GM23338 (cell line): ENCODE measurements at regions not wholly inside any gene's neighbourhood (a gene's known extent, or its start where the extent isn't known, plus 50 kb on each side); places are given as distances from the start of the nearest gene placed in this dataset.

Experiments
- ATAC-seq: fragments of 200-7000 bp; cut with Tn5 transposase; 3 replicates; pipeline ENCODE4 v1.9.1; 2020
- DNase-seq: peaks from one replicate; pipeline ENCODE4 v3.0.0-alpha.2; 2015; ENCODE audit warnings: low spot score
- H2AFZ ChIP-seq: fragments of 200-600 bp; sonication (generic); 2 replicates; pipeline ENCODE4 v1.8.0; 2016; ENCODE audit warnings: antibody characterized with exemption, mild to moderate bottlenecking, moderate library complexity
- H3F3A ChIP-seq: fragments of 200-600 bp; sonication (generic); replicated peaks from 2 replicates; pipeline ENCODE4 v1.8.0; 2017; ENCODE audit warnings: antibody characterized with exemption, mixed run types, low read depth
- H3K27ac ChIP-seq: fragments of 200-600 bp; sonication (generic); 2 replicates; pipeline ENCODE4 v1.6.1; 2016; ENCODE audit warnings: low read depth
- H3K27me3 ChIP-seq: fragments of 200-600 bp; sonication (generic); 2 replicates; pipeline ENCODE4 v1.8.0; 2016; ENCODE audit warnings: mild to moderate bottlenecking, mixed run types, moderate library complexity; ENCODE audit not compliant: insufficient read depth
- H3K36me3 ChIP-seq: fragments of 200-600 bp; sonication (generic); 2 replicates; pipeline ENCODE4 v1.8.0; 2016; ENCODE audit warnings: mild to moderate bottlenecking; ENCODE audit not compliant: insufficient read depth
- H3K4me1 ChIP-seq: fragments of 200-600 bp; sonication (generic); 2 replicates; pipeline ENCODE4 v1.8.0; 2016; ENCODE audit warnings: mild to moderate bottlenecking, moderate library complexity; ENCODE audit not compliant: insufficient read depth
- H3K4me2 ChIP-seq: fragments of 200-600 bp; sonication (generic); 2 replicates; pipeline ENCODE4 v1.7.1; 2017; ENCODE audit warnings: mixed run types
- H3K4me3 ChIP-seq: fragments of 200-600 bp; sonication (generic); 2 replicates; pipeline ENCODE4 v1.6.1; 2016; ENCODE audit warnings: mixed run types
- H3K79me2 ChIP-seq: fragments of 200-600 bp; sonication (generic); replicated peaks from 2 replicates; pipeline ENCODE4 v1.8.0; 2017; ENCODE audit warnings: mild to moderate bottlenecking; ENCODE audit not compliant: insufficient read depth
- H3K9me2 ChIP-seq: fragments of 200-600 bp; sonication (generic); 2 replicates; pipeline ENCODE4 v1.8.0; 2017; ENCODE audit not compliant: insufficient read depth
- H4K20me1 ChIP-seq: fragments of 200-600 bp; sonication (generic); replicated peaks from 2 replicates; pipeline ENCODE4 v1.8.0; 2017; ENCODE audit warnings: mild to moderate bottlenecking; ENCODE audit not compliant: insufficient read depth
- H3K27ac Mint-ChIP-seq: 2 replicates; pipeline ENCODE4 v1.8.0; 2020; ENCODE audit warnings: inconsistent platforms, mild to moderate bottlenecking, moderate library complexity, mixed read lengths
- H3K27me3 Mint-ChIP-seq: 3 replicates; pipeline ENCODE4 v1.8.0; 2022; ENCODE audit warnings: low read depth, mild to moderate bottlenecking, moderate library complexity, mixed read lengths, inconsistent platforms; ENCODE audit not compliant: insufficient read depth, poor library complexity
- H3K36me3 Mint-ChIP-seq: 3 replicates; pipeline ENCODE4 v1.8.0; 2021; ENCODE audit warnings: low read depth, mild to moderate bottlenecking, inconsistent platforms, moderate library complexity, mixed read lengths
- H3K4me1 Mint-ChIP-seq: 3 replicates; pipeline ENCODE4 v1.8.0; 2020; ENCODE audit warnings: mild to moderate bottlenecking, inconsistent platforms, mixed read lengths
- H3K4me3 Mint-ChIP-seq: 3 replicates; pipeline ENCODE4 v1.8.0; 2021; ENCODE audit warnings: moderate library complexity, mild to moderate bottlenecking, inconsistent platforms, mixed read lengths
- H3K9me3 Mint-ChIP-seq: 3 replicates; pipeline ENCODE4 v1.8.0; 2020; ENCODE audit warnings: moderate library complexity, mild to moderate bottlenecking, inconsistent platforms, mixed read lengths
- CREB1 ChIP-seq: fragments of 250-450 bp; sonication (Bioruptor Pico); IDR thresholded peaks from 2 replicates; pipeline ENCODE4 v1.5.0; 2020; ENCODE audit warnings: low read depth, mild to moderate bottlenecking, moderate library complexity
- EZH2phosphoT487 ChIP-seq: fragments of 200-600 bp; sonication (generic); IDR thresholded peaks from one replicate; pipeline ENCODE4 v1.8.1; 2018; ENCODE audit warnings: antibody characterized with exemption; ENCODE audit not compliant: unreplicated experiment
- JUNB ChIP-seq: IDR thresholded peaks from one replicate; pipeline ENCODE4 v1.6.1; 2016; ENCODE audit warnings: antibody characterized with exemption; ENCODE audit not compliant: unreplicated experiment
- STAT1 ChIP-seq: IDR thresholded peaks from one replicate; pipeline ENCODE4 v1.6.1; 2016; ENCODE audit warnings: antibody characterized with exemption; ENCODE audit not compliant: unreplicated experiment
- ZNF114 ChIP-seq: fragments of 250-450 bp; sonication (Bioruptor Pico); IDR thresholded peaks from 2 replicates; pipeline ENCODE4 v1.5.0; 2020; ENCODE audit warnings: mild to moderate bottlenecking, moderate library complexity
- TF ChIP-seq, protein P1 (sequence below): fragments of 250-450 bp; sonication (Bioruptor Pico); IDR thresholded peaks from 2 replicates; pipeline ENCODE4 v1.5.0; 2020; ENCODE audit warnings: mild to moderate bottlenecking, moderate library complexity
- TF ChIP-seq, protein P2 (sequence below): IDR thresholded peaks from one replicate; pipeline ENCODE4 v1.6.1; 2018; ENCODE audit warnings: antibody characterized with exemption; ENCODE audit not compliant: unreplicated experiment

DNA sequence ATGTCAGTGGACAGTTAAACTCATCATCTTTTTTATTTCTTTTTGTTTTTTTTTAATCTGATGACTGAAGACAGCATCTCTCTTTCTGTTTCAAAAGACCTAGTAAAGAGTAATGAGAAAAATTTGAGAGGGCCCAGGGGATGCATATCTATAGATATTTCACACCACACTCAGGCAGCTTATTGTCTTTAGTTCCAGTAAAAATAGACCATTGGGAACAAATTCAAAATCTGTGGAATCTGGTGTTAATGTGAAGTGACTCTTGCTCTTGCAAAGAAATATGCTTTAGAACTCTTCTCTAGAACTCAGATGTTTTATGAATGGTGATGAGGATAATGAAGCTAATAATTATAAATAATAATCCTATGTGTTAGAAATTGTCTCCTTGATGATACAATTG lies 214.5 kb upstream of the ATP2B1 start:
- Histone ChIP-seq H3K79me2 (no peaks in the 10 kb centered on the region), H3K27ac (no peak overlapping the region), H3K4me2 (no peak overlapping the region), H3K4me3 (no peak overlapping the region), H3K9me2 (no peaks in the 10 kb centered on the region), H3K27me3 (no peaks in the 10 kb centered on the region), H3K36me3 (no peaks in the 10 kb centered on the region), H3K4me1 (peaks cover 13% of the 10 kb centered on the region; the same call in 1 of the 2 replicates), H4K20me1 (no peaks in the 10 kb centered on the region), H3F3A (no peaks in the 10 kb centered on the region), H2AFZ (no peak overlapping the region)
- DNase-seq (no peak), ATAC-seq (no peak)
- TF ChIP-seq CREB1 (CRISPR knock-in tag): no peak
- TF ChIP-seq ZNF114 (CRISPR knock-in tag): no peak
- H3K4me3 Mint-ChIP-seq: no peak overlapping the region
- peaks cover 17% of the 10 kb centered on the region for H3K4me1 Mint-ChIP-seq
- H3K9me3 Mint-ChIP-seq: no peaks in the 10 kb centered on the region
- H3K27ac Mint-ChIP-seq: no peak overlapping the region
- H3K27me3 Mint-ChIP-seq: no peaks in the 10 kb centered on the region
- H3K36me3 Mint-ChIP-seq: no peaks in the 10 kb centered on the region

GRCh38 chr12:89920866-89921265 lies 212.2 kb upstream of the ATP2B1 start:
- no peaks in the 10 kb centered on the region for H3K36me3 Mint-ChIP-seq
- H2AFZ ChIP-seq: peak overlapping the region; percentile 61

More at GRCh38 chr12:89920866-89921265, 212.2 kb upstream of the ATP2B1 start:
- H3K27me3 Mint-ChIP-seq: no peaks in the 10 kb centered on the region
- H3K27me3 ChIP-seq: no peaks in the 10 kb centered on the region
- H3K27ac Mint-ChIP-seq: no peak overlapping the region
- no peak overlapping the region for H3K4me3 ChIP-seq
- H3K27ac ChIP-seq: no peak overlapping the region
- DNase-seq (no peak), ATAC-seq (no peak)
- no peaks in the 10 kb centered on the region for H3K9me3 Mint-ChIP-seq
- no peaks in the 10 kb centered on the region for H3K9me2 ChIP-seq
- TF ChIP-seq, protein P1, sequence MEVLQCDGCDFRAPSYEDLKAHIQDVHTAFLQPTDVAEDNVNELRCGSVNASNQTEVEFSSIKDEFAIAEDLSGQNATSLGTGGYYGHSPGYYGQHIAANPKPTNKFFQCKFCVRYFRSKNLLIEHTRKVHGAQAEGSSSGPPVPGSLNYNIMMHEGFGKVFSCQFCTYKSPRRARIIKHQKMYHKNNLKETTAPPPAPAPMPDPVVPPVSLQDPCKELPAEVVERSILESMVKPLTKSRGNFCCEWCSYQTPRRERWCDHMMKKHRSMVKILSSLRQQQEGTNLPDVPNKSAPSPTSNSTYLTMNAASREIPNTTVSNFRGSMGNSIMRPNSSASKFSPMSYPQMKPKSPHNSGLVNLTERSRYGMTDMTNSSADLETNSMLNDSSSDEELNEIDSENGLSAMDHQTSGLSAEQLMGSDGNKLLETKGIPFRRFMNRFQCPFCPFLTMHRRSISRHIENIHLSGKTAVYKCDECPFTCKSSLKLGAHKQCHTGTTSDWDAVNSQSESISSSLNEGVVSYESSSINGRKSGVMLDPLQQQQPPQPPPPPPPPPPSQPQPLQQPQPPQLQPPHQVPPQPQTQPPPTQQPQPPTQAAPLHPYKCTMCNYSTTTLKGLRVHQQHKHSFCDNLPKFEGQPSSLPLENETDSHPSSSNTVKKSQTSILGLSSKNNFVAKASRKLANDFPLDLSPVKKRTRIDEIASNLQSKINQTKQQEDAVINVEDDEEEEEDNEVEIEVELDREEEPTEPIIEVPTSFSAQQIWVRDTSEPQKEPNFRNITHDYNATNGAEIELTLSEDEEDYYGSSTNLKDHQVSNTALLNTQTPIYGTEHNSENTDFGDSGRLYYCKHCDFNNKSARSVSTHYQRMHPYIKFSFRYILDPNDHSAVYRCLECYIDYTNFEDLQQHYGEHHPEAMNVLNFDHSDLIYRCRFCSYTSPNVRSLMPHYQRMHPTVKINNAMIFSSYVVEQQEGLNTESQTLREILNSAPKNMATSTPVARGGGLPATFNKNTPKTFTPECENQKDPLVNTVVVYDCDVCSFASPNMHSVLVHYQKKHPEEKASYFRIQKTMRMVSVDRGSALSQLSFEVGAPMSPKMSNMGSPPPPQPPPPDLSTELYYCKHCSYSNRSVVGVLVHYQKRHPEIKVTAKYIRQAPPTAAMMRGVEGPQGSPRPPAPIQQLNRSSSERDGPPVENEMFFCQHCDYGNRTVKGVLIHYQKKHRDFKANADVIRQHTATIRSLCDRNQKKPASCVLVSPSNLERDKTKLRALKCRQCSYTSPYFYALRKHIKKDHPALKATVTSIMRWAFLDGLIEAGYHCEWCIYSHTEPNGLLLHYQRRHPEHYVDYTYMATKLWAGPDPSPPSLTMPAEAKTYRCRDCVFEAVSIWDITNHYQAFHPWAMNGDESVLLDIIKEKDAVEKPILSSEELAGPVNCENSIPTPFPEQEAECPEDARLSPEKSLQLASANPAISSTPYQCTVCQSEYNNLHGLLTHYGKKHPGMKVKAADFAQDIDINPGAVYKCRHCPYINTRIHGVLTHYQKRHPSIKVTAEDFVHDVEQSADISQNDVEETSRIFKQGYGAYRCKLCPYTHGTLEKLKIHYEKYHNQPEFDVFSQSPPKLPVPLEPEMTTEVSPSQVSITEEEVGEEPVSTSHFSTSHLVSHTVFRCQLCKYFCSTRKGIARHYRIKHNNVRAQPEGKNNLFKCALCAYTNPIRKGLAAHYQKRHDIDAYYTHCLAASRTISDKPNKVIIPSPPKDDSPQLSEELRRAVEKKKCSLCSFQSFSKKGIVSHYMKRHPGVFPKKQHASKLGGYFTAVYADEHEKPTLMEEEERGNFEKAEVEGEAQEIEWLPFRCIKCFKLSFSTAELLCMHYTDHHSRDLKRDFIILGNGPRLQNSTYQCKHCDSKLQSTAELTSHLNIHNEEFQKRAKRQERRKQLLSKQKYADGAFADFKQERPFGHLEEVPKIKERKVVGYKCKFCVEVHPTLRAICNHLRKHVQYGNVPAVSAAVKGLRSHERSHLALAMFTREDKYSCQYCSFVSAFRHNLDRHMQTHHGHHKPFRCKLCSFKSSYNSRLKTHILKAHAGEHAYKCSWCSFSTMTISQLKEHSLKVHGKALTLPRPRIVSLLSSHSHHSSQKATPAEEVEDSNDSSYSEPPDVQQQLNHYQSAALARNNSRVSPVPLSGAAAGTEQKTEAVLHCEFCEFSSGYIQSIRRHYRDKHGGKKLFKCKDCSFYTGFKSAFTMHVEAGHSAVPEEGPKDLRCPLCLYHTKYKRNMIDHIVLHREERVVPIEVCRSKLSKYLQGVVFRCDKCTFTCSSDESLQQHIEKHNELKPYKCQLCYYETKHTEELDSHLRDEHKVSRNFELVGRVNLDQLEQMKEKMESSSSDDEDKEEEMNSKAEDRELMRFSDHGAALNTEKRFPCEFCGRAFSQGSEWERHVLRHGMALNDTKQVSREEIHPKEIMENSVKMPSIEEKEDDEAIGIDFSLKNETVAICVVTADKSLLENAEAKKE: no peak
- TF ChIP-seq STAT1: no peak
- TF ChIP-seq, protein P2, sequence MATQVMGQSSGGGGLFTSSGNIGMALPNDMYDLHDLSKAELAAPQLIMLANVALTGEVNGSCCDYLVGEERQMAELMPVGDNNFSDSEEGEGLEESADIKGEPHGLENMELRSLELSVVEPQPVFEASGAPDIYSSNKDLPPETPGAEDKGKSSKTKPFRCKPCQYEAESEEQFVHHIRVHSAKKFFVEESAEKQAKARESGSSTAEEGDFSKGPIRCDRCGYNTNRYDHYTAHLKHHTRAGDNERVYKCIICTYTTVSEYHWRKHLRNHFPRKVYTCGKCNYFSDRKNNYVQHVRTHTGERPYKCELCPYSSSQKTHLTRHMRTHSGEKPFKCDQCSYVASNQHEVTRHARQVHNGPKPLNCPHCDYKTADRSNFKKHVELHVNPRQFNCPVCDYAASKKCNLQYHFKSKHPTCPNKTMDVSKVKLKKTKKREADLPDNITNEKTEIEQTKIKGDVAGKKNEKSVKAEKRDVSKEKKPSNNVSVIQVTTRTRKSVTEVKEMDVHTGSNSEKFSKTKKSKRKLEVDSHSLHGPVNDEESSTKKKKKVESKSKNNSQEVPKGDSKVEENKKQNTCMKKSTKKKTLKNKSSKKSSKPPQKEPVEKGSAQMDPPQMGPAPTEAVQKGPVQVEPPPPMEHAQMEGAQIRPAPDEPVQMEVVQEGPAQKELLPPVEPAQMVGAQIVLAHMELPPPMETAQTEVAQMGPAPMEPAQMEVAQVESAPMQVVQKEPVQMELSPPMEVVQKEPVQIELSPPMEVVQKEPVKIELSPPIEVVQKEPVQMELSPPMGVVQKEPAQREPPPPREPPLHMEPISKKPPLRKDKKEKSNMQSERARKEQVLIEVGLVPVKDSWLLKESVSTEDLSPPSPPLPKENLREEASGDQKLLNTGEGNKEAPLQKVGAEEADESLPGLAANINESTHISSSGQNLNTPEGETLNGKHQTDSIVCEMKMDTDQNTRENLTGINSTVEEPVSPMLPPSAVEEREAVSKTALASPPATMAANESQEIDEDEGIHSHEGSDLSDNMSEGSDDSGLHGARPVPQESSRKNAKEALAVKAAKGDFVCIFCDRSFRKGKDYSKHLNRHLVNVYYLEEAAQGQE: no peak
- TF ChIP-seq EZH2phosphoT487: no peak
- TF ChIP-seq ZNF114 (CRISPR knock-in tag): no peak
- TF ChIP-seq JUNB: no peak
- no peaks in the 10 kb centered on the region for H3K79me2 ChIP-seq
- peaks cover 20% of the 10 kb centered on the region; the same call in 1 of the 2 replicates for H3K4me1 ChIP-seq
- H3F3A ChIP-seq: no peaks in the 10 kb centered on the region
- H3K36me3 ChIP-seq: no peaks in the 10 kb centered on the region
- H3K4me1 Mint-ChIP-seq: peaks cover 27% of the 10 kb centered on the region
- H4K20me1 ChIP-seq: no peaks in the 10 kb centered on the region
- no peak overlapping the region for H3K4me3 Mint-ChIP-seq
- no peak overlapping the region for H3K4me2 ChIP-seq
